ENCODE measurements at regions not wholly inside any gene's neighbourhood (a gene's known extent, or its start where the extent isn't known, plus 50 kb on each side); places are given as distances from the start of the nearest gene placed in this dataset.

DNA sequence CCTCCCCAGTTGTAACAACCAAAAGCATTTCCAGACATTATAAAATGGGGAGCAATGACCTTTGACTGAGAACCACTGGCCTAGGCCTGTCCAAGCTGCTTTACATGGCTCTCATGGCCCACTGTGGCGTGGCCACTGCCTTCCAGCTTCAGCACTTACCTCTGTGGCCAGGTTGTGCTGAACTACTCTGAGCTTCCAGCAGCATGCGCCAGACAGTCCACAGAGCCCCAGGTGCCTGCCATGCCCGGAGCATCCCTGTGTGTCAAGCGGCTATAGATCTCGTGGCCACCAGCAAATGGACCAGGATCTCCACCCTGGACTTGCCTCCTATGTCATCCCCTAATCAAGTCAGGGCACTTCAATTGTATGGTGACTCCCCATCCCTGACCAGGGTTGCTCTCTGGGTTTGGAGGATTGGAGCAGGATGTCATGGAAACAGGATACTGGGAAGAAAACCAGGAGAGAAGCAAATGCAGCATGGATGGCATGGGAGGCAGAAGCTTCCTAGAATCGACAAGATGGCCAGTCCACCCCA is 199.7 kb downstream of the UACA start:
- no peak overlapping the region for H3K27ac ChIP-seq
- POLR2A ChIA-PET (ENCODE audit: low non-redundant PET) = no interaction called here
- TF ChIP-seq, protein P1, sequence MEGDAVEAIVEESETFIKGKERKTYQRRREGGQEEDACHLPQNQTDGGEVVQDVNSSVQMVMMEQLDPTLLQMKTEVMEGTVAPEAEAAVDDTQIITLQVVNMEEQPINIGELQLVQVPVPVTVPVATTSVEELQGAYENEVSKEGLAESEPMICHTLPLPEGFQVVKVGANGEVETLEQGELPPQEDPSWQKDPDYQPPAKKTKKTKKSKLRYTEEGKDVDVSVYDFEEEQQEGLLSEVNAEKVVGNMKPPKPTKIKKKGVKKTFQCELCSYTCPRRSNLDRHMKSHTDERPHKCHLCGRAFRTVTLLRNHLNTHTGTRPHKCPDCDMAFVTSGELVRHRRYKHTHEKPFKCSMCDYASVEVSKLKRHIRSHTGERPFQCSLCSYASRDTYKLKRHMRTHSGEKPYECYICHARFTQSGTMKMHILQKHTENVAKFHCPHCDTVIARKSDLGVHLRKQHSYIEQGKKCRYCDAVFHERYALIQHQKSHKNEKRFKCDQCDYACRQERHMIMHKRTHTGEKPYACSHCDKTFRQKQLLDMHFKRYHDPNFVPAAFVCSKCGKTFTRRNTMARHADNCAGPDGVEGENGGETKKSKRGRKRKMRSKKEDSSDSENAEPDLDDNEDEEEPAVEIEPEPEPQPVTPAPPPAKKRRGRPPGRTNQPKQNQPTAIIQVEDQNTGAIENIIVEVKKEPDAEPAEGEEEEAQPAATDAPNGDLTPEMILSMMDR (conservative IDR thresholded peaks at IDR 0.05; ENCODE audit: low read depth) = no peak
- no peak for DNase-seq (ENCODE audit: low spot score)
- CTCF ChIA-PET = interaction anchor here (0.8 kb wide), 1 partner anchor 35 kb away, joined by 3 read pairs; no protein-coding TSS in a partner anchor

DNA sequence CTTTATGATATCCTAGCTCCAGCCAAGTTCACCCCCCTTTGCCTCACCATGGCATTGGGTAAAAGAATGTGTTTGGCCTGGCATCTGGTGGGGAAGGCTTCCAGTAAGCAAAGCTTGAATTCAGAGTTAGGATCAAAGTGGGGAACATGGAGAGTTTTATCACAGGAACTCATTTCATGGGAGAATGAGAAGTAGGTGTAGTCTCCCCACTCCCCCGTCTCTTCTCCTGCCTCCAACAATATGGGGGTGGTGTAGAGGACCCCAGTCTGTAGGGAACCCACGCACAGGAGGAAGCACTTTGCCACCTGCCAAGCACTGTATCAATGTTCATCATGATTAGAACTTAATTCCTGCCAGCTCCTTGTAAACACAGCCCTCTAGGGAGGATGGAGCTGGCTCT is 200.5 kb downstream of the UACA start:
- no peak for DNase-seq (ENCODE audit: low spot score)
- TF ChIP-seq, protein P1 (conservative IDR thresholded peaks at IDR 0.05; ENCODE audit: low read depth) = no peak
- ChIA-PET CTCF (no interaction called here), POLR2A (ENCODE audit: low non-redundant PET) (no interaction called here)
- H3K27ac ChIP-seq = no peak overlapping the region

DNA sequence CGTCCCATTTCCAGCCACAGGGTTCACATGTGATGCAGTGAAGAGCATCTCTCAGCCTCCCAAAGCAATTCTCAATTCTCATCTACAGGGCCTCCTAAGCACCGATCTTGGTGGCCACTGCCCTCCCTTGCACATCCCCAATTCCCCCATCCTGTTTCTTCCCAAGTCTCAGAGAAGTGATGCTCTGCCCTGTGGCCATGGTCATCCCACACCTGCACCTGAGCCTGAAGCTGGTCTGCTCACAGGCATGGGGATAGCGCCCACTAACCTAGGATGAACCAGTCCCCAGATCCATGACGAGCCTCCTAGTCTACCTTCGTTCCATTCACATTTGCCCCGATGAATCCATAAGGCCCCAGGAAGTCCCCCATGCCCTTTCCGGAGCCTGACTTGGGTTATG is 201.5 kb downstream of the UACA start:
- TF ChIP-seq, protein P1 (conservative IDR thresholded peaks at IDR 0.05; ENCODE audit: low read depth) = no peak
- DNase-seq (ENCODE audit: low spot score) = no peak
- H3K27ac ChIP-seq = no peak overlapping the region
- ChIA-PET CTCF (interaction anchor here (0.8 kb wide), 1 partner anchor 157 kb away, joined by 3 read pairs; no protein-coding TSS in a partner anchor), POLR2A (ENCODE audit: low non-redundant PET) (no interaction called here)

DNA sequence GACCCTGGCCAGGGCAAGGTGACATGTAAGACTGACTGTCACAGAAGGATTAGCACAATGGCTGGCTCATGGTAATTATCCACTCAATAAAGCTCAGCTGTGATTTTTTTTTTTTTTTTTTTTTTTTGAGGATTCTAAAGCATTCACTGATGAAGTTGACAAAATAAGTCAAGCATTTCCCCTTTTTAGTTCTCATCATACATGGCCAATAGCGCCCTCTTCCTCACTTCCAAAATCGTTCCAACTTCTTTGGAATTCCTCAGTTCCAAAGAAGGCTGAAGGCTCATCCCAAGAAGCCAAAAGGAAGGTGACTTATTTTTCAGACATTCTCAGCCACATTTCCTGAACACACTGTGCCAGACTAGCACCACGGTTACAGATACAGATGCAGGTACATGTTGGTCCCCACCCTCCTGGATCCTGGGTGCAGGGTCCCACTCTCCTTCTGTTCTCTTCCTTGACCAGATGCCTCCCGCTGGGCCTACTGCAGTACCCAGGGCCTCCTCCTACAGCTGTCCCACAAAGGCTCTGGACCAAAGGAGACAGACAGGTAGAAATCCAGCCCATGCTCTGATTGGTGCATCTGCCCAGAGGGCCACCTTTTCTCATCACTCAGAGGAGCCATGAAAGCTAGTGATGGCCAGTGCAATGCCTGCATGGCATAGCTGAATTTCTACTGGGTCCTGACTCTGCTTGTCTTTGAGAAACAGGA is 202.6 kb downstream of the UACA start:
- no peak for DNase-seq (ENCODE audit: low spot score)
- ChIA-PET POLR2A (ENCODE audit: low non-redundant PET) (no interaction called here), CTCF (interaction anchor here (0.8 kb wide), 1 partner anchor 158 kb away, joined by 3 read pairs; no protein-coding TSS in a partner anchor)
- TF ChIP-seq, protein P1 (conservative IDR thresholded peaks at IDR 0.05; ENCODE audit: low read depth) = no peak
- no peak overlapping the region for H3K27ac ChIP-seq

DNA sequence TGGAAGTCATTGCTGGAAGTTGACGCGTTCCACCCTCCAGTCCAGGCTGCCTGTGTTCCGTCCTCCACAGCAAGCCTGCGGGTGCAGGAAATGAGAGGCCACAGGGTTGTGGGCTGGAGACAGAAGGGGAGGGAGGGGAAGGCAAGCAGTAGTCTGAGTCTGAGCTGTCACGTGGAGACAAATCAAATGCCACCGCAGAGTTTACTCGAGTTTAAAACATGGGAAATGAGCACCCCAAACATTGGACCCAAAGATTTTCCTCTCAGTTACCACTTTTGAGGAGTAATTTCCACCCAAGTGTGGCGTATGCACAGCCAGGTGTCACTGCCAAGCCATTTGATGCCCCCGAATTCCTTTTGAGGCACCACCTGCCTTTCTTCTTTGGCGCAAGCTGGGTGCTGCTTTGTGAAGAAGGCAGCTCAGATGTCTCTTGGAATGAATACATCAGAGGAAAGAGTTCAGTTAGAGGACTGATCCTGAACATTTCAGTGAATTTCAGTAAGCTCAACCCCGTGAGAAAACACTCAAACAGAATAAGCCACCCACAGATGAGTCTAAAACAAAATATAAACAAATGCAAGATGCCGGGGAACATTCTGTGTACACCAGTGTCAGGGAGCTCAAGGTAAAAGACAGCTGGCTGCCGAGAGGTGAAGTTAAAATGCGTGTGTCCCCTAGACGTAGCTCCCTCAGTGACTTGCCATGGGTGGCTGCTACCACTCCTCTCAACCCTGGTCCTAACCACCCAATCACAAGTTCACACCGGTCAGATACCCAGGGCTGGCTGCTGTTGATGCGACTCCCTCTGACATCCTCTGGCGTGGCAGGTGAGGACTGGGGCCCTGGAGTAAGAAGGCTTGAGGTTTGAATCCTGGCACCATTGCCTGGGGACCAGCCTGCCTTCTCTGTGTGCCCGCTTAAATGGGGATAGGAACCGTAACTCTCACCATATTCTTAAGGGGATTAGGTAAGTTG is 203.8 kb downstream of the UACA start:
- DNase-seq (ENCODE audit: low spot score) = no peak
- H3K27ac ChIP-seq = no peak overlapping the region
- POLR2A ChIA-PET (ENCODE audit: low non-redundant PET) = no interaction called here
- TF ChIP-seq, protein P1 (conservative IDR thresholded peaks at IDR 0.05; ENCODE audit: low read depth) = no peak
- CTCF ChIA-PET = interaction anchor here (0.7 kb wide), 1 partner anchor 40 kb away, joined by 4 read pairs; no protein-coding TSS in a partner anchor
